Posterior cingulate gyrus (tissue), 11 donors: ENCODE measurements at regions not wholly inside any gene's neighbourhood (a gene's known extent, or its start where the extent isn't known, plus 50 kb on each side); places are given as distances from the start of the nearest gene placed in this dataset.
"Not testable (repeated sequence)": the region's sequence is repeated elsewhere in the genome, so short reads cannot be mapped to it uniquely, and the experiment has no call there.

Experiments
- DNase-seq, 10 donors: peaks; one replicate each; pipeline versions ENCODE4 v3.0.0 to v3.0.0-alpha.2; 2020 to 2021; ENCODE audit warnings: mixed read lengths in 3 of 10
- intact Hi-C: fragments of 100-400 bp; cut with DNase I; formaldehyde crosslinking; loops from one replicate; pipeline ENCODE4 v1.15.1; 2023

- intact Hi-C loops, result no loop called here
- DNase-seq, result peak in 1 of 10 donors; percentile 58
Observed at GRCh38 chr2:78766459-78766858, 259.0 kb upstream of the REG3G start.

GRCh38 chr2:78768016-78768415 lies 257.5 kb upstream of the REG3G start:
- no peak for DNase-seq
- intact Hi-C loops, result no loop called here

- intact Hi-C loops, result no loop called here
- DNase-seq, result no peak
Observed at GRCh38 chr2:78775291-78775690, 250.2 kb upstream of the REG3G start.

- intact Hi-C loops, result no loop called here
- DNase-seq, result peak in 2 of 10 donors; percentile 71 to 81
Observed at GRCh38 chr2:78778756-78779510, 246.6 kb upstream of the REG3G start.

- no peak for DNase-seq
- intact Hi-C loops, result no loop called here
Observed at GRCh38 chr2:78779761-78780160, 245.7 kb upstream of the REG3G start.

- DNase-seq, result no peak
- intact Hi-C loops, result no loop called here
Observed at GRCh38 chr2:78780256-78780655, 245.2 kb upstream of the REG3G start.

GRCh38 chr2:78780864-78781583 lies 244.5 kb upstream of the REG3G start:
- DNase-seq, result no peak
- intact Hi-C loops, result no loop called here

GRCh38 chr2:78782196-78782595 lies 243.3 kb upstream of the REG3G start:
- intact Hi-C loops, result no loop called here
- DNase-seq, result no peak

- no peak for DNase-seq
- intact Hi-C loops, result no loop called here
Observed at GRCh38 chr2:78811955-78812610, 213.4 kb upstream of the REG3G start.

- intact Hi-C loops, result no loop called here
- peak in 2 of 10 donors; percentile 62 to 65 for DNase-seq
Observed at GRCh38 chr2:78814331-78814986, 211.0 kb upstream of the REG3G start.

GRCh38 chr2:78817430-78817829 lies 208.1 kb upstream of the REG3G start:
- intact Hi-C loops, result no loop called here

GRCh38 chr2:78832481-78832880 lies 193.0 kb upstream of the REG3G start:
- intact Hi-C loops, result no loop called here
- no peak for DNase-seq

More at GRCh38 chr2:78817430-78817829, 208.1 kb upstream of the REG3G start:
- no peak for DNase-seq

- intact Hi-C loops, result no loop called here
- peak in 1 of 10 donors; percentile 8 for DNase-seq
Observed at GRCh38 chr2:78839259-78839658, 186.2 kb upstream of the REG3G start.

GRCh38 chr2:78840311-78840710 lies 185.2 kb upstream of the REG3G start:
- peak in 3 of 10 donors; percentile 31 to 76 (median 62) for DNase-seq
- intact Hi-C loops, result not testable (repeated sequence)

GRCh38 chr2:78845664-78846185 lies 179.8 kb upstream of the REG3G start:
- no peak for DNase-seq
- intact Hi-C loops, result no loop called here

GRCh38 chr2:78861546-78861945 lies 164.0 kb upstream of the REG3G start:
- intact Hi-C loops, result no loop called here
- DNase-seq, result no peak

GRCh38 chr2:78864205-78864604 lies 161.3 kb upstream of the REG3G start:
- intact Hi-C loops, result no loop called here
- no peak for DNase-seq

- intact Hi-C loops, result no loop called here
- DNase-seq, result no peak
Observed at GRCh38 chr2:78865667-78866066, 159.8 kb upstream of the REG3G start.

GRCh38 chr2:78870343-78870967 lies 155.0 kb upstream of the REG3G start:
- intact Hi-C loops, result no loop called here
- no peak for DNase-seq

GRCh38 chr2:78873526-78873925 lies 152.0 kb upstream of the REG3G start:
- intact Hi-C loops, result no loop called here
- DNase-seq, result no peak
